ENCODE measurements at regions not wholly inside any gene's neighbourhood (a gene's known extent, or its start where the extent isn't known, plus 50 kb on each side); places are given as distances from the start of the nearest gene placed in this dataset.

DNA sequence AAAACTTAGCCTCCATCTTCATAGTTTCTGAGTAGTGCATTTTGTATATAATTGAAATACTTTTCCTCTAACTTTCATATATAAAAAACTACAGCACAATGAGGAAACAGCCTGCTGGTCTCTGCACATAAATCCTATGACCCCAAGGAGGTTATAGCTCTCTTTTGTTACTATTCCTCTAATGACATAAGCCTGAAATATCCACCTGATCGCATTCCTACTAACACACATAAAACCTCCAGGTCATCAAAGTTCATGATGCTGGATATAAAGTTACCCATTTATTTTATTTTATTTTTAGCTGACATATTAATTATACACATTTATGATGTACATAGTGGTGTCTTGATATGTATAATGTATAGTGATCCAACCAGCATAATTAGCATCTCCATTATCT is 1042.0 kb upstream of the B3GALT2 start:
- H3K27ac ChIP-seq (ENCODE audit: low read depth, low read length), result no peak overlapping the region
- no peaks in the 10 kb centered on the region for H3K4me1 ChIP-seq (ENCODE audit: insufficient read depth, low read length)
- H3K9me3 ChIP-seq (ENCODE audit: low read length), result no peaks in the 10 kb centered on the region
- no peak overlapping the region for H3K9ac ChIP-seq (ENCODE audit: low read length)
- no peaks in the 10 kb centered on the region for H3K36me3 ChIP-seq (ENCODE audit: insufficient read depth, low read length)
- no peaks in the 10 kb centered on the region for H3K27me3 ChIP-seq (ENCODE audit: control insufficient read depth in 1 of 2, insufficient read depth in 2 of 2, low read length in 2 of 2)
- no peak overlapping the region for H3K4me3 ChIP-seq (ENCODE audit: low read depth in 1 of 2, low read length in 2 of 2)

DNA sequence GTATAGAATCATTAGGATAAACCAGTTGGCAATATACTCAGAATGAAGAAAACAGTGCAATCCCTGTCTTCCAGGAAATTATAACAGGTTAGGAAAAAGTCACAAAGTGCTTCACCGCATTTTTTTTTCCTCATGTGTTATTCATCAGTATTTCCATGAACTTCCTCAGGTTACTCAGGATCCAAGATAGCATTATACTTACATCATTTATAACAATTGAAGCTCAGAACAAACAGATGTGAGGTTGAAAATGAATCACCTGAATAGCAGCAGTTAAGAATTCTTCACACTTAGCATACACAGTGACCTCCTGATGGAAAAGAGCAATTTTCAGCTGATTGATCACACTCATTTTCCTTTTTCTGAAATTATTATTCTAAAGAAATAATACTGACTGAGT is 1040.7 kb upstream of the B3GALT2 start:
- Histone ChIP-seq H3K4me1 (ENCODE audit: insufficient read depth, low read length) (no peaks in the 10 kb centered on the region), H3K27me3 (ENCODE audit: control insufficient read depth in 1 of 2, insufficient read depth in 2 of 2, low read length in 2 of 2) (no peaks in the 10 kb centered on the region), H3K9me3 (ENCODE audit: low read length) (no peaks in the 10 kb centered on the region), H3K4me3 (ENCODE audit: low read depth in 1 of 2, low read length in 2 of 2) (no peak overlapping the region), H3K9ac (ENCODE audit: low read length) (no peak overlapping the region), H3K36me3 (ENCODE audit: insufficient read depth, low read length) (no peaks in the 10 kb centered on the region), H3K27ac (ENCODE audit: low read depth, low read length) (no peak overlapping the region)

DNA sequence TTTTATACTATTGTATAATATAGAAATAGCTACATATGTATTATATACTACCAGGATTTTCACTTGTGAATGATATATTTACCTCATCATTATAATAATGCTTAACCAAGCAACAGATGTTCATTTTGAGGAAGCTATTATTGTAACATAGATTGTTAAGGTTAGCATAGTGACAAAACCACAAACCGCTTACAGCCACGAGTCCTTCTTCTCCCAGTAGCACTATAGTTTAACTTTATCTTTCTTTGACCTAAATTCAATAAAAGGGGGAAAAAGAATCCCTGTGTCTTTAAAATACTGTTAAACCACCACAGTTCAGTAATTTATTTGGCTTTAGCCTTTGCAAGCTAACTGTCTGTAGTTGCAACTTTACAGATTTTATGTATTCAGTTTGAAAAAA is 1039.4 kb upstream of the B3GALT2 start:
- Histone ChIP-seq H3K9me3 (ENCODE audit: low read length) (no peaks in the 10 kb centered on the region), H3K36me3 (ENCODE audit: insufficient read depth, low read length) (no peaks in the 10 kb centered on the region), H3K27ac (ENCODE audit: low read depth, low read length) (no peak overlapping the region), H3K27me3 (ENCODE audit: control insufficient read depth in 1 of 2, insufficient read depth in 2 of 2, low read length in 2 of 2) (no peaks in the 10 kb centered on the region), H3K9ac (ENCODE audit: low read length) (no peak overlapping the region), H3K4me1 (ENCODE audit: insufficient read depth, low read length) (no peaks in the 10 kb centered on the region), H3K4me3 (ENCODE audit: low read depth in 1 of 2, low read length in 2 of 2) (no peak overlapping the region)

DNA sequence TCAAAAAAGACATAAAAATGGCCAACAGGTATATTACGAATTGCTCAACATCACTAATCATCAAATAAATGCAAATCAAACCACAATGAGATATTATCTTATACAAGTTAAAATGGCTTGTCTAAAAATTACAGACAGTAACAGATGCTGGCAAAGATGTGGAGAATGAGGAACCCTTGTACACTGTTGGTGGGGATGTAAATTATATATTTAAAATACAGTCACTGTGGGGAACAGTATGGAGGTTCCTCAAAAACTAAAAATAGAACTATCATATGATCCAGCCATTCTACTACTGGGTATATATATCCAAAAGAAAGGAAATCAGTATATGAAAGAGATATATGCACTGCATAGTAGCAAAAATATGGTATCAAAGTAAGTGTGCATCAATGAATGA is 1037.2 kb upstream of the B3GALT2 start:
- no peak overlapping the region for H3K27ac ChIP-seq (ENCODE audit: low read depth, low read length)
- no peaks in the 10 kb centered on the region for H3K27me3 ChIP-seq (ENCODE audit: control insufficient read depth in 1 of 2, insufficient read depth in 2 of 2, low read length in 2 of 2)
- no peaks in the 10 kb centered on the region for H3K9me3 ChIP-seq (ENCODE audit: low read length)
- no peaks in the 10 kb centered on the region for H3K36me3 ChIP-seq (ENCODE audit: insufficient read depth, low read length)
- no peaks in the 10 kb centered on the region for H3K4me1 ChIP-seq (ENCODE audit: insufficient read depth, low read length)
- no peak overlapping the region for H3K9ac ChIP-seq (ENCODE audit: low read length)
- H3K4me3 ChIP-seq (ENCODE audit: low read depth in 1 of 2, low read length in 2 of 2), result no peak overlapping the region

DNA sequence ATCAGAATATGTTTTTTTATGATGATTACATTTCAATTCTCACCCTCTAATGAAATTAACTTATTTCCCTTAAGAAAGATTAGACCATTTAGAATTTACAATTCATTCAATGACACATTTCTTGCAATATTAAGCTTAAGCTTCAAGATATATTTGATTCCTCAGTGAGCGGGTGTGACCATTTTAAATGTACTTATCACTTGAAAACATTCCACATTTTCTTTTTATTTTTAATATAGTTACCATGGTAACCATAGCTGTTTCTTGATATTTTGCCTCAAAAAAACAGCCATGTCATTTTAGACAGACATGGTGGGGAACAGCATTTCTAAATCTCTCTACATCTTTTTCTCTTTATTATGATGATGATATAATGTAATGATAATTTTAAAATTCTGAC is 1029.0 kb upstream of the B3GALT2 start:
- Histone ChIP-seq H3K27me3 (ENCODE audit: control insufficient read depth in 1 of 2, insufficient read depth in 2 of 2, low read length in 2 of 2) (no peaks in the 10 kb centered on the region), H3K36me3 (ENCODE audit: insufficient read depth, low read length) (no peaks in the 10 kb centered on the region), H3K9ac (ENCODE audit: low read length) (no peak overlapping the region), H3K4me1 (ENCODE audit: insufficient read depth, low read length) (no peaks in the 10 kb centered on the region), H3K27ac (ENCODE audit: low read depth, low read length) (no peak overlapping the region), H3K4me3 (ENCODE audit: low read depth in 1 of 2, low read length in 2 of 2) (no peak overlapping the region), H3K9me3 (ENCODE audit: low read length) (no peaks in the 10 kb centered on the region)

DNA sequence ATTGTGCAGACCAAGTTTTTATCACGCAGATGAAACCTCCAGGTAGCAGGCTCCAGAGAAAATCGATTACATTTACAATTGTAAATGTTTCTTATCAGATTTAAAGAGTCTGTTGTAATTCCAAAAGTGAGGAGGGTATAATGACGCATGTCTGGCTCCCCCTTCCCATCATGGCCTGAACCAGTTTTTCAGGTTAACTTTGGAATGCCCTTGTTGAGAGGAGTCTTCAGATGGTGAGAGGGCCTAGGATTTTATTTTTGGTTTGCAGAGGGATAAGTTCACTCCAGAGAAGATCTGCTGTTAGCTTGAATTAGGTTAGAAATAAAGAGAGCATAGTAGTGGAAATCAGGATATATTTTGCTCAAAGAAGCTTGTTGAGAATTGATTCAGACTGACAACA is 1028.3 kb upstream of the B3GALT2 start:
- no peaks in the 10 kb centered on the region for H3K9me3 ChIP-seq (ENCODE audit: low read length)
- H3K36me3 ChIP-seq (ENCODE audit: insufficient read depth, low read length), result no peaks in the 10 kb centered on the region
- H3K27me3 ChIP-seq (ENCODE audit: control insufficient read depth in 1 of 2, insufficient read depth in 2 of 2, low read length in 2 of 2), result no peaks in the 10 kb centered on the region
- no peak overlapping the region for H3K9ac ChIP-seq (ENCODE audit: low read length)
- no peak overlapping the region for H3K27ac ChIP-seq (ENCODE audit: low read depth, low read length)
- H3K4me3 ChIP-seq (ENCODE audit: low read depth in 1 of 2, low read length in 2 of 2), result no peak overlapping the region
- H3K4me1 ChIP-seq (ENCODE audit: insufficient read depth, low read length), result no peaks in the 10 kb centered on the region

DNA sequence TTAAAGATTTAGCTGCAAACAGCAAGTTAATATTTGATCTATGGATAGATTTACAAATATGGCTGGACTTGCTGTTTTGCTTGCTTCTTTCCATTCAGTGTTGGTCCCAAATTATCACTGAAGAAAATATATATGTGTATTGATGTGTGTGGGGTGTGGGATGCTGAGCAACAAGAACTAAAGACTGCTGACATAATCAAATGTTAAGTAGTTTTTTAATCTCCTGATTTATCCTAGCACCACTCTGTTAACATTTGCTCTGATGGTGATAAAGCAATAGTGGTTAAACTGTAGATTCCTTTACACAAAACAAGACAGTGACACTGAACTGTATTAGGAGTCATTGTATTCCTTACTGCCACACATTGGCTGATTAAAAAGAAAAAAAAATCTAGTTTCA is 1023.5 kb upstream of the B3GALT2 start:
- Histone ChIP-seq H3K4me1 (ENCODE audit: insufficient read depth, low read length) (no peaks in the 10 kb centered on the region), H3K27me3 (ENCODE audit: control insufficient read depth in 1 of 2, insufficient read depth in 2 of 2, low read length in 2 of 2) (no peaks in the 10 kb centered on the region), H3K9ac (ENCODE audit: low read length) (no peak overlapping the region), H3K27ac (ENCODE audit: low read depth, low read length) (no peak overlapping the region), H3K9me3 (ENCODE audit: low read length) (no peaks in the 10 kb centered on the region), H3K4me3 (ENCODE audit: low read depth in 1 of 2, low read length in 2 of 2) (no peak overlapping the region), H3K36me3 (ENCODE audit: insufficient read depth, low read length) (no peaks in the 10 kb centered on the region)

DNA sequence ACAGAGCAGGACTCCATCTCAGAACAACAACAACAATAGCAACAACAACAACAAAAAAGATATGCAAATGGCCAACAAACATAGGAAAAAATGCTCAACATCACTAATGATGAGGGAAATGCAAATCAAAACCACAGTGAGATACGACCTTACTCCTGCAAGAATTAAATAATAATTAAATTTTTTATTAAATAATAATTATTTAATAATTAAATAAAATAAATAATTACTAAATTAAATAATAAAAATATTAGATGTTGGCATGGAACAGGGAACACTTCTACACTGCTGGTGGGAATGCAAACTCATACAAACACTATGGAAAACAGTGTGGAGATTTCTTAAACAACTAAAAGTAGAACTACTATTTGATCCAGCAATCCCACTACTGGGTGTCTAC is 1022.3 kb upstream of the B3GALT2 start:
- no peak overlapping the region for H3K4me3 ChIP-seq (ENCODE audit: low read depth in 1 of 2, low read length in 2 of 2)
- no peaks in the 10 kb centered on the region for H3K27me3 ChIP-seq (ENCODE audit: control insufficient read depth in 1 of 2, insufficient read depth in 2 of 2, low read length in 2 of 2)
- no peaks in the 10 kb centered on the region for H3K4me1 ChIP-seq (ENCODE audit: insufficient read depth, low read length)
- H3K27ac ChIP-seq (ENCODE audit: low read depth, low read length), result no peak overlapping the region
- H3K9ac ChIP-seq (ENCODE audit: low read length), result no peak overlapping the region
- no peaks in the 10 kb centered on the region for H3K9me3 ChIP-seq (ENCODE audit: low read length)
- no peaks in the 10 kb centered on the region for H3K36me3 ChIP-seq (ENCODE audit: insufficient read depth, low read length)

DNA sequence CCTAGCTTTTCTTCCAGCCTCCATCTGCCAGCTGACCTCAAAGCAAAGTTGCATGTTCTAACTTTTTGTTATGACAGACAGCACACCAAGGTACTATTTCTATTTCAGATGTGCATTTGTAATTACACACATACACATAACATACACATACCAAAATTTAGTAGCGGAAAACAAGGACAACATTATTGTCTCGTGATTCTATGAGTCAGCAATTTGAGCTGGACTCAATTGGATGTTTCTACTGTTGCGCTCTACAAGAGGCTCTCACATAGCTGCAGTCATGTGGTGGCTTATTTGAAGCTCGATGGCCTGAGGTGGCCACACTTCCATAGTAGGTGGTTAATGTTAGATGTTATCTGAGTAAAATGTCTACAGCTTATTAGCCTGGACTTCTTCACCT is 1010.1 kb upstream of the B3GALT2 start:
- Histone ChIP-seq H3K9me3 (ENCODE audit: low read length) (no peaks in the 10 kb centered on the region), H3K9ac (ENCODE audit: low read length) (no peak overlapping the region), H3K4me1 (ENCODE audit: insufficient read depth, low read length) (no peaks in the 10 kb centered on the region), H3K4me3 (ENCODE audit: low read depth in 1 of 2, low read length in 2 of 2) (no peak overlapping the region), H3K36me3 (ENCODE audit: insufficient read depth, low read length) (no peaks in the 10 kb centered on the region), H3K27ac (ENCODE audit: low read depth, low read length) (no peak overlapping the region), H3K27me3 (ENCODE audit: control insufficient read depth in 1 of 2, insufficient read depth in 2 of 2, low read length in 2 of 2) (no peaks in the 10 kb centered on the region)

DNA sequence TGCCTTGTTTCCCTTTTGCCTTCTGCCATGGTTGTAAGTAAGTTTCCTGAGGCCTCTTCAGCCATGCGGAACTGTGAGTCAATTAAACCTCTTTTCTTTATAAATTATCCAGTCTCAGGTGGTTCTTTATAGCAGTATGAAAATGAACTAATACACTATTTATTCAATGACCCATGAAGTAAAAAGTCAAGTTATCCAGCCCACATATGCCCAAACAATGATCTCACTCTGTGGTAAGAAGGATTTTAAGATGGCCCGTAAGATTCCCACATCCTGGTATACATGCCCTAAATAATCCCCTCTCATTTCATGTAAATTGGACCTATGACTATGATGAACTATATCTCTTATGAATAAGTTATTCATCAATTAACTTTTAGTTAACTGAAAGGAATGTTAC is 1008.3 kb upstream of the B3GALT2 start:
- Histone ChIP-seq H3K9me3 (ENCODE audit: low read length) (no peaks in the 10 kb centered on the region), H3K27ac (ENCODE audit: low read depth, low read length) (no peak overlapping the region), H3K4me3 (ENCODE audit: low read depth in 1 of 2, low read length in 2 of 2) (no peak overlapping the region), H3K27me3 (ENCODE audit: control insufficient read depth in 1 of 2, insufficient read depth in 2 of 2, low read length in 2 of 2) (no peaks in the 10 kb centered on the region), H3K4me1 (ENCODE audit: insufficient read depth, low read length) (no peaks in the 10 kb centered on the region), H3K9ac (ENCODE audit: low read length) (no peak overlapping the region), H3K36me3 (ENCODE audit: insufficient read depth, low read length) (no peaks in the 10 kb centered on the region)

DNA sequence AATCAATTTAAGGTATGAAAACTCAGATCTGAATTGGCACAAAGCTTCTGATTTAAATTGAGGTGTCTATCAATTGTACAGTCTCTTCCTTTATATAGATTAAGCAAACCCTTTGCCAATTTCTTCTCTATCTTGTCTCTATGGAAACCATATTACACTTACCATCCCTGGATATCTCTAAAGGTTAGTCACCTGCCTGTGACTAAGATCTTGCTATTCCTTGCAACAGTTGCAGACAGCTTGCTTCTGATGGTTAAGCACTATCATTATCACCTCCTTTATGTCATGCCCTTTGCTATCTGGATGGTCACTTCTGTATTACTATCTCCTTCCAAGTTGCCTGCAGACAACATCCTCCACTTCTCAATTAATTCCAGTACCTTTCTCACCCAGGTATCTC is 998.6 kb upstream of the B3GALT2 start:
- no peaks in the 10 kb centered on the region for H3K4me1 ChIP-seq (ENCODE audit: insufficient read depth, low read length)
- no peaks in the 10 kb centered on the region for H3K9me3 ChIP-seq (ENCODE audit: low read length)
- no peaks in the 10 kb centered on the region for H3K27me3 ChIP-seq (ENCODE audit: control insufficient read depth in 1 of 2, insufficient read depth in 2 of 2, low read length in 2 of 2)
- no peak overlapping the region for H3K27ac ChIP-seq (ENCODE audit: low read depth, low read length)
- no peak overlapping the region for H3K4me3 ChIP-seq (ENCODE audit: low read depth in 1 of 2, low read length in 2 of 2)
- no peaks in the 10 kb centered on the region for H3K36me3 ChIP-seq (ENCODE audit: insufficient read depth, low read length)
- no peak overlapping the region for H3K9ac ChIP-seq (ENCODE audit: low read length)

DNA sequence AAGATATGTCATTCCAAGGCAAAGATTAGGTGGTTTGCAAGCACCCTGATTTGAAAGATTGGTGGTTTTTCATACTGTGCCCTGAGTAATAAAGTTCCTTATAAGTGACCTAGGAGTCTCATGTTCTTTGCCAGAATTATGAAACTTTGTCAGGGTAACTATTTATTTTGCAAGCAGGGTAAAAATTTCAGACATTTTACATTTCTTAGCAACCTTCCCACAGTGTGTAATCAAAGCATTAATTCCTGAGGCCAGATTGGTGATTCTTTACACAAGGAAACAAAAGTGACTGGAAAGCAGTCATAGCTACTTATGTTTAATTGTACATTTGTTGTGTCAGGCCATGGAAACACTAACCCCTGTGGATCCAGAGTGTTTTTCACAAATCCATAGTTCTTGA is 998.0 kb upstream of the B3GALT2 start:
- no peaks in the 10 kb centered on the region for H3K9me3 ChIP-seq (ENCODE audit: low read length)
- H3K27me3 ChIP-seq (ENCODE audit: control insufficient read depth in 1 of 2, insufficient read depth in 2 of 2, low read length in 2 of 2), result no peaks in the 10 kb centered on the region
- no peaks in the 10 kb centered on the region for H3K36me3 ChIP-seq (ENCODE audit: insufficient read depth, low read length)
- H3K27ac ChIP-seq (ENCODE audit: low read depth, low read length), result no peak overlapping the region
- H3K4me3 ChIP-seq (ENCODE audit: low read depth in 1 of 2, low read length in 2 of 2), result no peak overlapping the region
- H3K4me1 ChIP-seq (ENCODE audit: insufficient read depth, low read length), result no peaks in the 10 kb centered on the region
- no peak overlapping the region for H3K9ac ChIP-seq (ENCODE audit: low read length)

Measured in muscle layer of colon (tissue), 2 donors.